LNCaP clone FGC (cell line): ENCODE measurements at regions not wholly inside any gene's neighbourhood (a gene's known extent, or its start where the extent isn't known, plus 50 kb on each side); places are given as distances from the start of the nearest gene placed in this dataset.
"Not testable (repeated sequence)": the region's sequence is repeated elsewhere in the genome, so short reads cannot be mapped to it uniquely, and the experiment has no call there.

ENCODE experiments used
- DNase-seq: peaks from one replicate; pipeline ENCODE4 v3.0.0-alpha.2; 2011; ENCODE audit warnings: low read depth
- H3K4me3 ChIP-seq: 2 replicates; pipeline ENCODE4 v1.5.1; 2011; ENCODE audit warnings: mild to moderate bottlenecking, low read depth, low read length, control low read depth
- TF ChIP-seq, protein P1 (sequence below): IDR thresholded peaks from 2 replicates; pipeline ENCODE4 v1.5.1; 2012; ENCODE audit warnings: mild to moderate bottlenecking; ENCODE audit not compliant: control insufficient read depth, insufficient read depth; ENCODE audit errors: extremely low read depth

DNA sequence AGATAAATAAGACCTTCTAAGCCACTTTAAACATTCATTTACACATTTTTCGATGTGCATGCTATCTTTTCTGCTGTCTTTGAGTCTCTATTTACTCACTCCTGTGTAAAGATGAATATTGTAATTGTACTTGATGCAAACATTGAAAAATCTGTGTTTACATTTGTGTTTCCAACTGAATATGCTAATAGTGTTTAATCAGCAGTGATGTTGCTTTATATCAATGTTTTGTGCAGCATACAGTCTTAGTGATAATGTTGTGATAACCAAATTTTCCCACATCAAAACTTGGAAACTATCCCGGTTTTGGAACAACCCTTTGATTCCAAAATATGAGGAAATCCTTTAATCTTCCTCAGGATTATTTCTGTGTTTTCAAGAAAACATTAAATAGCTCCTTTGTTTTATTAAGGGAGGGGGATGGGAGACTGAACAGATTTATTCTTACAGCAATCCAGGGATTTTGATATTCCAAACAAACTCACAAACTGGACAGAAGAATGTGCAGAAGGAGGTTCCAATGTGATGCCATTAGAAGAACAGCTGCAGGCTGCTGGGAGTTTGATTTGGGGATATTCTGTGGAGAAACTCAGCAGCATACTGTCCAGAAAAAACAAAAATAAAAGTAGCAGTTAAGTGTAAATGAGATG, 248.0 kb downstream of the S1PR1 start:
- no peak overlapping the region for H3K4me3 ChIP-seq
- TF ChIP-seq, protein P1, sequence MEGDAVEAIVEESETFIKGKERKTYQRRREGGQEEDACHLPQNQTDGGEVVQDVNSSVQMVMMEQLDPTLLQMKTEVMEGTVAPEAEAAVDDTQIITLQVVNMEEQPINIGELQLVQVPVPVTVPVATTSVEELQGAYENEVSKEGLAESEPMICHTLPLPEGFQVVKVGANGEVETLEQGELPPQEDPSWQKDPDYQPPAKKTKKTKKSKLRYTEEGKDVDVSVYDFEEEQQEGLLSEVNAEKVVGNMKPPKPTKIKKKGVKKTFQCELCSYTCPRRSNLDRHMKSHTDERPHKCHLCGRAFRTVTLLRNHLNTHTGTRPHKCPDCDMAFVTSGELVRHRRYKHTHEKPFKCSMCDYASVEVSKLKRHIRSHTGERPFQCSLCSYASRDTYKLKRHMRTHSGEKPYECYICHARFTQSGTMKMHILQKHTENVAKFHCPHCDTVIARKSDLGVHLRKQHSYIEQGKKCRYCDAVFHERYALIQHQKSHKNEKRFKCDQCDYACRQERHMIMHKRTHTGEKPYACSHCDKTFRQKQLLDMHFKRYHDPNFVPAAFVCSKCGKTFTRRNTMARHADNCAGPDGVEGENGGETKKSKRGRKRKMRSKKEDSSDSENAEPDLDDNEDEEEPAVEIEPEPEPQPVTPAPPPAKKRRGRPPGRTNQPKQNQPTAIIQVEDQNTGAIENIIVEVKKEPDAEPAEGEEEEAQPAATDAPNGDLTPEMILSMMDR: no peak
- DNase-seq: no peak

DNA sequence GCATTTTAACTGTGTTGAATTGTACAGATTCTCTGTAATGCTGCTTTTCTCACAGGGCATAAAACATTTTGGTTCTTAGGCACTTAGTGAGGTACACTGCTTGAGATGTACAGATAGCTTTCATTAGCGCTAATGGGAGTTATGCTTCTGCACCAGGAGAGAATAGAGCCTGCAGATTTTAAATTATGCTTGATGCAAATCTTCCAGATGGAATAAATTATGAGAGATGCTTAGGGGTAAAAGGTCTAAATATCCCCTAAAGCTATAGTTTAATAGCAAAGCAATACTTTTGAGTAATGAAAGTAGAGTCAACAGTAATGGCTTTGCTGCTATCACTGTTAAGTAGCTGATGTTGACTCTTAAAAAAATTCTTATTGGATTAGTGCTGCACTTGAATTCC, 248.9 kb downstream of the S1PR1 start:
- H3K4me3 ChIP-seq: no peak overlapping the region
- TF ChIP-seq, protein P1: no peak
- DNase-seq: no peak

DNA sequence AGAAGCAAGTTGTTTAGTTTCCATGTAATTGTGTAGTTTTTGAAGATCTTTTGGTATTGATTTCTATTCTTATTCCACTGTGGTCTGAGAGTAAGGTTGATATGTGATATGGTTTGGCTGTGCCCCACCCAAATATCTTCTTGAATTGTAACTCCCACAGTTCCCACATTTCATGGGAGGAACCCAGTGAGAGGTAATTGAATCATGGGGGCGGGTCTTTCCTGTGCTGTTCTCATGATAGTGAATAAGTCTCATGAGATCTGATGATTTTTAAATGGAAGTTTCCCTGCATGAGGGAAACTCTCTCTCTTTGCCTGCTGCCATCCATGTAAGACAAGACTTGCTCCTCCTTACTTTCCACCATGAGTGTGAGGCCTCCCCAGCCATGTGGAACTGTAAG, 255.3 kb downstream of the S1PR1 start:
- not testable (repeated sequence) for H3K4me3 ChIP-seq, DNase-seq

DNA sequence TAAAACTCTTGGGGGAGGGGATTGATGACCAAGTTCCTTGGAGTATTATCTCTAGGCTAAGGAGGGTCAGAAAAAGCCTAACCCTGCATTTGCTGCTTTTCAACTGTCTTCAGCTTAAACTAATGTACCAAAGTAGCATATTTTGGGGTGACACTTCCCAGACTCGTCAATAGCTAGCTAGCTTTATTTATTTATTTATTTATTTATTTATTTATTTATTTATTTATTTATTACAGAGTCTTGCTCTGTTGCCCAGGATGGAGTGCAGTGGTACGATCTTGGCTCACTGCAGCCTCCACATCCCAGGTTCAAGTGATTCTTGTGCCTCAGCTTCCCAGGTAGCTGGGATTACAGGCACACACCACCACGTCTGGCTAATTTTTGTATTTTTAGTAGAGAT, 257.1 kb downstream of the S1PR1 start:
- not testable (repeated sequence) for DNase-seq, H3K4me3 ChIP-seq

DNA sequence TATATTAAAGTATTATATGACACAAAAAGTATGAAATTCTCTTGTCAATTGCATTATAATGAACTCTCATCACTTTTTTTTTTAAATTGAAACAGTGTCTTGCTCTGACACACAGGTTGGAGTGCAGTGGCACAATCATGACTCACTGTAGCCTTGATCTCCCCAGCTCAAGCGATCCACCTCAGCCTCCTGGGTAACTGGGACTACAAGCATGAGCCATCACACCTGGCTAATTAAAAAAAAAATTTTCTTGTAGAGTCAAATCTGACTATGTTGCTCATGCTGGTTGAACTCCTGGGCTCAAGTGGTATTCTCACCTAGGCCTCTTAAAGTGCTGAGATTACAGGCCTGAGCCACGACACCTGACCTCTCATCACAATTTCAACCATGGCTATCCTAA, 259.3 kb downstream of the S1PR1 start:
- DNase-seq: no peak
- TF ChIP-seq, protein P1: no peak
- no peak overlapping the region for H3K4me3 ChIP-seq

DNA sequence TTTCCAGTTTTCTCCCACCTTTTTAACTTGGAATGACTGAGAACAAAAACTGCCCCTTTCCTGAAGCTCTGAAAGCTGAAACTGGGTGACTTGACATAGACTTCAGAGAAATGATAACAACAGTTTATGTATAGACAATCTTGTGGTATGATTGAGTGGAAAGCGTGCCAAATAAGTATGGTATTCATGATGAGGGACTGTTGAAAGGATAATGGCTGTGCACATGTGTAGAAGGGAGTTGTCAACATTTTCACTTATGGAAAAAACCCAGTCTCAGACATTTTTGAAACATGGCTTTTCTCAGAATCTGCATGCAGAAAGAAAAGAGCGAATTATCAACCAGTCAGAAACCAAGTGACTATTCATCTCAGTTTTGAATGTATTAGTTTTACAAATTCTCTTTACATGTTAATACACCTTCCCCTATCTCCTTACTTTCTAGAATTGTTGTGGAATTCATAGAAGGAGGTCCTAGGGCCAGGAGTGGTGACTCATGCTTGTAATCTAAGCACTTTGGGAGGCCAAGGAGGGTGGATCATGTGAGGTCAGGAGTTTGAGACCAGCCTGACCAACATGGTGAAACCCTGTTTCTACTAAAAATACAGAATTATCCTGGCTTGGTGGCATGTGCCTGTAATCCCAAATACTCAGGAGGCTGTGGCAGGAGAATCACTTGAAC, 261.2 kb downstream of the S1PR1 start:
- H3K4me3 ChIP-seq: no peak overlapping the region
- no peak for DNase-seq
- TF ChIP-seq, protein P1: no peak

DNA sequence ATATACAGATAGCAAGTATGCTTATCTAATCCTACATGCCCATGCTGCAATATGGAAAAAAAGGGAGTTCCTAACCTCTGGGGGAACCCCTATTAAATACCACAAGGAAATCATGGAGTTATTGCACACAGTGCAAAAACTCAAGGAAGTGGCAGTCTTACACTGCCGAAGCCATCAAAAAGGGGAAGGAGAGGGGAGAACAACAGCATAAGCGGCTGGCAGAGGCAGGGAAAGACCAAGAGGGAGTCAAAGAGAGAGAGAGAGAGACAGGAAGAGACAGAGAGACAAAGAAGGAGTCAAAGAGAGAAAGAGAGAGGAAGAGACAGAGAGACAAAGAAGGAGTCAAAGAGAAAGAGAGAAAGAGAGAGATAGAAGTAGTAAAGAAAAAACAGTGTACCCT, 267.3 kb downstream of the S1PR1 start:
- not testable (repeated sequence) for H3K4me3 ChIP-seq, DNase-seq

DNA sequence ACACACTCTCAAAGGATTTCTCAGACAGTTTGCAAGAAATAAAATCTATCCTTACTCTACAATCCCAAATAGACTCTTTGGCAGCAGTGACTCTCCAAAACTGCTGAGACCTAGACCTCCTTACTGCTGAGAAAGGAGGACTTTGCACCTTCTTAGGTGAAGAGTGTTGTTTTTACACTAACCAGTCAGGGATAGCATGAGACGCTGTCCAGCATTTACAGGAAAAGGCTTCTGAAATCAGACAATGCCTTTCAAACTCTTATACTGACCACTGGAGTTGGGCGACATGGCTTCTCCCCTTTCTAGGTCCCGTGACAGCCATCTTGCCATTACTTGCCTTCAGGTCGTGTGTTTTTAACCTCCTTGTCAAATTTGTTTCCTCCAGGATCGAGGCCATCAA, 268.4 kb downstream of the S1PR1 start:
- not testable (repeated sequence) for DNase-seq, H3K4me3 ChIP-seq

DNA sequence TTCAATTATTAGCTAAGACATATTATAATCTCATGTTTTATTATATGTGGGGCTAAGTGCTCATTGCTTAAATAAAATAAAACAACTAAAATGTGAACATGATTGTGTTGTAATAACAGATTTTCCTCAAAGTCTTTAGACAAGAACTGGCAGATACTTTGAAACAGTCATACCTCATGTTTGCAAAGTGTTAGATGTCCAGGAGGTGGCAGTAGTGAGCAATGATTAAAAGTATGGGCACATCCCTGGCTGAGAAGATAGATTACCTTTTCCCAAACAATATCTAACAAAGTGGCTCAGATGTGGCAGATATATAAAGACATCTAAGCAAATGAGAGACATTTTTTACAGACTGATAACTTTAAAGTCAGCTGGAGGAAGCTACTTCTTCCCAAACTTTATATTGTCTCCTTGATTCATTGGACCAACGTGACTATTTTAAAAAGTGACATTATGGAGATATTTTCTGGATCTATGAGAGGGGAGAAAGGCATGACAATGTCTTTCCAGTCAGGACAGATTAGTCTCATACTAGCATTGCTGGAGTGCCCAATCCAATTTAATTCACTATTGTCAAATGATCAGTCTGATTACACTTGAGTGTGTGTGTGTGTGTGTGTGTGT, 269.8 kb downstream of the S1PR1 start:
- TF ChIP-seq, protein P1: peak; percentile 77
- DNase-seq: peak; percentile 7
- H3K4me3 ChIP-seq: no peak overlapping the region
